ENCODE measurements at regions not wholly inside any gene's neighbourhood (a gene's known extent, or its start where the extent isn't known, plus 50 kb on each side); places are given as distances from the start of the nearest gene placed in this dataset.

DNA sequence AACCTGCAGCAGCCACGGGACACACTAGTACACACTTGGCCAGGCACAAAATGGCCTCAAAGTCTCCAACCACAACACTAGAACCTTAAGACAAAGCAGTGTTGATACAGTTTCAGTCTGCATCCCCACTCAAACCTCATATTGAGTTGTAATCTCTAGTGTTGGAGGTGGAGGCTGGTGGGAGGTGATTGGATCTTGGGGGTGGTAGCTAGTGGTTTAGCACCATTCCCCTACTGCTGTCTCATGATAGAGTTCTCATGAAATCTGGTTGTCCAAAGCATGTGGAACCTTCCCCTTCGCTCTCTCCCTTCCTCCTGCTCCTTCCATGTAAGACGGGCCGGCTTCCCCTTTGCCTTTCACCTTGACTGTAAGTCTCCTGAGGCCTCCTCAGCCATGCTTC is 638.7 kb downstream of the UQCRFS1 start:
- H3K4me3 Mint-ChIP-seq, result no peak overlapping the region
- H3K9me3 Mint-ChIP-seq, result no peaks in the 10 kb centered on the region
- TF ChIP-seq, protein P1, sequence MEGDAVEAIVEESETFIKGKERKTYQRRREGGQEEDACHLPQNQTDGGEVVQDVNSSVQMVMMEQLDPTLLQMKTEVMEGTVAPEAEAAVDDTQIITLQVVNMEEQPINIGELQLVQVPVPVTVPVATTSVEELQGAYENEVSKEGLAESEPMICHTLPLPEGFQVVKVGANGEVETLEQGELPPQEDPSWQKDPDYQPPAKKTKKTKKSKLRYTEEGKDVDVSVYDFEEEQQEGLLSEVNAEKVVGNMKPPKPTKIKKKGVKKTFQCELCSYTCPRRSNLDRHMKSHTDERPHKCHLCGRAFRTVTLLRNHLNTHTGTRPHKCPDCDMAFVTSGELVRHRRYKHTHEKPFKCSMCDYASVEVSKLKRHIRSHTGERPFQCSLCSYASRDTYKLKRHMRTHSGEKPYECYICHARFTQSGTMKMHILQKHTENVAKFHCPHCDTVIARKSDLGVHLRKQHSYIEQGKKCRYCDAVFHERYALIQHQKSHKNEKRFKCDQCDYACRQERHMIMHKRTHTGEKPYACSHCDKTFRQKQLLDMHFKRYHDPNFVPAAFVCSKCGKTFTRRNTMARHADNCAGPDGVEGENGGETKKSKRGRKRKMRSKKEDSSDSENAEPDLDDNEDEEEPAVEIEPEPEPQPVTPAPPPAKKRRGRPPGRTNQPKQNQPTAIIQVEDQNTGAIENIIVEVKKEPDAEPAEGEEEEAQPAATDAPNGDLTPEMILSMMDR (conservative IDR thresholded peaks at IDR 0.05), result no peak
- DNase-seq (ENCODE audit: low read depth, low spot score), result no peak
- no peak overlapping the region for H3K27ac Mint-ChIP-seq (ENCODE audit: unreplicated experiment)
- no peaks in the 10 kb centered on the region for H3K27me3 Mint-ChIP-seq (ENCODE audit: low read depth)
- H3K4me1 Mint-ChIP-seq, result no peaks in the 10 kb centered on the region
- no peaks in the 10 kb centered on the region for H3K36me3 Mint-ChIP-seq (ENCODE audit: low read depth)

DNA sequence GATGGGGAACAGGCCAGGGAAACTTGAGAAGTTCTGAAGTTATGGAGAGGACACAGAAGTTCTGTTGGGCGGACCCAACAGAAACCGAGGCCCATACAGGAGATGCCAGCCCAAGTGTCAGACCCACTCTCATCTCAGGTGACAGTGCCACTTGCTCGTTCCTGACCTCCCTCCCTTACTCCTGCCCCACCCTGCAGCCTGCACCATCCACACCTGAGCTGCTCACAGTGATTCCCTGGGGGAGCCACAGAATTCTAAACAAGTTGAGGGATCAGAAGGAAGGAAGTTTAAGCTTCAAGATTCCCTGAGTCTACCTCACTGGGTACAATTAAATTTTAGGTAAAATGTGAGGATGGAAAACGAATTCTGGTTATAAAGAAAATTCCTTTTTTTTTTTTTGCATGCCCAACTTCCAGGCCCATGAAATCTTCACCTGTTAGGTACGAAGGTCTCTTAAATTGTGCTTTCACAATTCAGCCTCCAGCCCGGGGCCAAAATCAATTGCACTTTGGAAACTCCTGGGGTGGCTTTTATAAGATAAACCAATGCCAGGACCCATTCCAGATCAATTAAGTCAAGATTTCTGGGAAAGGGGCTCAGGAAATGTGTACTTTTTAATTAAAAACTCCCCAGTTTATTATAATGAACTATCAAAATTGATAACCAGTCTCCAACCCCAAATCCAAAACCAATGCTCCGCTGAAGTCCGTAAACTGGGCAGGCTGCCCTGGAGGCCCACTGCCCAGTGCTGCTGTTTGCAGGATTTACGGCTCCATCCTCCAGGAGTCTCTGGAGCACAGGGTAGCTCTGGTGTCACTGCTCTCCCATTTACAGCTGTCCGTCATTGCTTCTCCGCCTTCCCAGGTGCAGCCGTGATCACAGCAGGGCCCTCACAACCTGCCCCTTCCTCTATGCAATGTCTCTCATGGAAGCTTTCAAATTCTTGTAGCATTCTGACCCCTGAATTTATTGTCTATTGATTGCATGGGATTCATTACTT is 643.5 kb downstream of the UQCRFS1 start:
- Mint-ChIP-seq H3K4me3 (no peak overlapping the region), H3K4me1 (no peaks in the 10 kb centered on the region), H3K36me3 (ENCODE audit: low read depth) (no peaks in the 10 kb centered on the region), H3K27me3 (ENCODE audit: low read depth) (no peaks in the 10 kb centered on the region), H3K9me3 (no peaks in the 10 kb centered on the region), H3K27ac (ENCODE audit: unreplicated experiment) (peak overlapping the region; percentile 89)
- DNase-seq (ENCODE audit: low read depth, low spot score), result no peak
- TF ChIP-seq, protein P1 (conservative IDR thresholded peaks at IDR 0.05), result no peak

DNA sequence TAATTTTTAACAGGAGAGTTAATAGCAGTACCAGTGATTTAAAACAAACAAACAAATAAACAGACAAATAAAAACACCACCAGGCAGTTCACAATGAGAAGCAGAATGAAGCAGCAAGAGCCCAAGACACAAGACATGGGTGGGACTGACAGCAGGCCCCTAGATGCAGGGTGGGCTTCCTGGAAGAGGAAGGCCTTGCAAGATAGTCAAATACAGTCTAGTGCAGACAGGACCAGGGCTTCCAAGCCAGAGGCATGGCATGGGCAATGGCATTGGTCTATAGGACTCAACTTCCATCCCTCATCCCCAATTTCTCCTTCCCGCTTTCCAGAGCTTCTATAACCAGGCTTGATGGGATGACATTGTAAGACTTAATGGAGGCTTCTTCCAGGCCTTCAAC is 645.1 kb downstream of the UQCRFS1 start:
- H3K27me3 Mint-ChIP-seq (ENCODE audit: low read depth), result no peaks in the 10 kb centered on the region
- no peak overlapping the region for H3K4me3 Mint-ChIP-seq
- no peaks in the 10 kb centered on the region for H3K4me1 Mint-ChIP-seq
- no peak overlapping the region for H3K27ac Mint-ChIP-seq (ENCODE audit: unreplicated experiment)
- no peaks in the 10 kb centered on the region for H3K9me3 Mint-ChIP-seq
- no peaks in the 10 kb centered on the region for H3K36me3 Mint-ChIP-seq (ENCODE audit: low read depth)
- TF ChIP-seq, protein P1 (conservative IDR thresholded peaks at IDR 0.05), result no peak
- DNase-seq (ENCODE audit: low read depth, low spot score), result no peak

DNA sequence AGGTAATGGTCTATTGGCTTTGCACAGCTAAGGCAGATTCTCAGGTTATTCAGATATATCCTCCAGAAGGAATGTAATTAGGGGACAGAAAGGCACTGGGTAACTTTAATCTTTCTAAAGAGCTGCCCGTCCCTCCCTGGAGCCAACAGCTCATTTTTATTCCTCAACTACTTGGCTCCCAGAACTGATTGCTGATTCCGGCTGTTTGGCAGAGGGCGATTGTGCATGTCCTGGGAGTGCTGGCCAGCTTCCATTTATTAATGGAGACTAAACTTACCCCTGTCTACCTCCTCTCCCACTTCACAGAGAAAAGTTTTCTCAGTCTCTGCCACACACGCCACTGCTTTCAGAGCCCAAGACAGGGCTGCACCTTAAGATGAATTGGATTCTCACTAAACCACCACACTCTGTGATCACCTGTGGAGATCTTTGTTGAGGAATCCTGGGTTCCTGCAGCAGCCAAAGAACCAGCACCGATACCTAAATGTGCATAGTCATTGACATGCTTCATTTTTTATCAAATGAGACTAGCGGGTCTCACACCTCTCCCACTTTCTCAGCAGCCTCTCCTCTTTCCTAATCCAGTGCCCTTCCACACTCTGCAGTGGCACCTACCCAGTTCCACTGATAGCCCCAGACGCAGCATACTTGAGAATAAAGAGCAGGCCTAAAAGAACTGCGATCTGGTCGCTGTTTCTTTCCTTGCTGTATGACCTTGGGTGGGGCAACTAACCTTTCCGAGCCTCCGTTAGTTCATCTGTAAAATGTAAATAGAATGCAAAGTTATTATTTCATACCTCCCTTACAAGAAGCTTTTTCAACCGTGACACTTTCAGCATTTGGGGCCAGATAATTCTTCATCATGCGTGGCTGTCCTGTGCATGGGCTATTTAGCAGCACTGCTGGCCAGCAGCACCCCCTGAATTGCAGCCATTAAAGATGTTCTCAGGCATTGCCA is 648.7 kb downstream of the UQCRFS1 start:
- no peak for DNase-seq (ENCODE audit: low read depth, low spot score)
- Mint-ChIP-seq H3K27me3 (ENCODE audit: low read depth) (no peaks in the 10 kb centered on the region), H3K4me3 (no peak overlapping the region), H3K36me3 (ENCODE audit: low read depth) (no peaks in the 10 kb centered on the region), H3K4me1 (no peaks in the 10 kb centered on the region), H3K27ac (ENCODE audit: unreplicated experiment) (peak overlapping the region; percentile 38), H3K9me3 (no peaks in the 10 kb centered on the region)
- TF ChIP-seq, protein P1 (conservative IDR thresholded peaks at IDR 0.05), result no peak

DNA sequence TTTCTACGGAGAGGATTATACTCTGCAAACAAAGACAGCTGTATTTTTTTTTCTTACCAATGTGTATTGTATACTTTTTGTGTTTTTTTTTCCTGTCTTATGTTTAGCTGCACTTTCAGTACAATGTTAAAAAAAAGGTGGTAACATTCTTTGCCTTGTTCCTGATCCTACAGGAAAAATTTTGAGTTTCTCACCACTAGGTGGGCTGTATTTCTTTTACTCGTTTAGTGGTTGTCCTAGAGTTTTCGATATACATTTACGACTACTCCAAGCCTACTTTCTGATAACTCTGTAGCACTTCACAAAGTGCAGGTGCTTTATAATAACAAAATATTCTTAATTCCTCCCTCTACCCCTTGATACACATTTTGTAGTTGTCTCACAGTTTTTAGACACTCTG is 652.2 kb downstream of the UQCRFS1 start:
- no peak overlapping the region for H3K4me3 Mint-ChIP-seq
- no peak for DNase-seq (ENCODE audit: low read depth, low spot score)
- H3K4me1 Mint-ChIP-seq, result no peaks in the 10 kb centered on the region
- no peaks in the 10 kb centered on the region for H3K27me3 Mint-ChIP-seq (ENCODE audit: low read depth)
- H3K9me3 Mint-ChIP-seq, result no peaks in the 10 kb centered on the region
- TF ChIP-seq, protein P1 (conservative IDR thresholded peaks at IDR 0.05), result peak; percentile 31
- no peaks in the 10 kb centered on the region for H3K36me3 Mint-ChIP-seq (ENCODE audit: low read depth)
- H3K27ac Mint-ChIP-seq (ENCODE audit: unreplicated experiment), result no peak overlapping the region
